ENCODE measurements at regions not wholly inside any gene's neighbourhood (a gene's known extent, or its start where the extent isn't known, plus 50 kb on each side); places are given as distances from the start of the nearest gene placed in this dataset.

GRCh38 chr14:54342806-54343205 lies 54.0 kb upstream of the CDKN3 start:
- ATAC-seq (replicated peaks) (no peak), DNase-seq (no peak)
- H3K9me3 Mint-ChIP-seq: no peaks in the 10 kb centered on the region
- H3K36me3 Mint-ChIP-seq (ENCODE audit: insufficient read depth): no peaks in the 10 kb centered on the region
- peaks cover 11 to 14% of the 10 kb centered on the region in 2 donors for H3K27me3 Mint-ChIP-seq
- H3K27ac Mint-ChIP-seq: no peak overlapping the region
- no peaks in the 10 kb centered on the region for H3K4me1 Mint-ChIP-seq (ENCODE audit: low read depth in 2 of 2)
- H3K4me3 Mint-ChIP-seq: no peak overlapping the region

- Mint-ChIP-seq H3K4me3 (no peak overlapping the region), H3K36me3 (ENCODE audit: insufficient read depth) (no peaks in the 10 kb centered on the region), H3K4me1 (ENCODE audit: low read depth in 2 of 2) (peaks cover 0 to 4% of the 10 kb centered on the region in 2 donors), H3K9me3 (no peaks in the 10 kb centered on the region), H3K27me3 (peaks cover 9 to 14% of the 10 kb centered on the region in 2 donors), H3K27ac (no peak overlapping the region)
- DNase-seq: no peak
- no peak for ATAC-seq (replicated peaks)
These were observed 53.3 kb upstream of the CDKN3 start for GRCh38 chr14:54343272-54344121.

DNA sequence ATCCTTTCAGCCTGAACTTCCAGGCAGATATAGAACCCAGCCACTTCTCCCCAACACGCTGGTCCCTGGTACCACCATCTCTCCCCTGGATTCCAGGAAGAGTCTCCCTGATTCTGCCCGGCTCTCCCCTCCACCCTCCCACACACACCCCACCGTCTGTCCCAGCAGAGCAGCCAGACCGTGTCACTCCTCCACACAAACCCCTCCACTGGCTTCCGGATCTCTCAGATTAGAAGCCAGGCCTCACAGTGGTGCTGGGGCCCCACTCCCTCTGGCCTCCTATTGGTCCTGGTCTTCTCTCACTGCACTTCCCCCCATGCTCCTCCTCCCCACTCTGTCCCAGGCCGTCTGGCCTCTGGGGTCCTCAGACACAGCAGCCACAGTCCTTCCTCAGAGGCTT lies 52.4 kb upstream of the CDKN3 start:
- DNase-seq (no peak), ATAC-seq (replicated peaks) (no peak)
- no peaks in the 10 kb centered on the region for H3K36me3 Mint-ChIP-seq (ENCODE audit: insufficient read depth)
- no peak overlapping the region for H3K27ac Mint-ChIP-seq
- peaks cover 8 to 14% of the 10 kb centered on the region in 2 donors for H3K27me3 Mint-ChIP-seq
- peaks cover 0 to 4% of the 10 kb centered on the region in 2 donors for H3K4me1 Mint-ChIP-seq (ENCODE audit: low read depth in 2 of 2)
- H3K9me3 Mint-ChIP-seq: no peaks in the 10 kb centered on the region
- H3K4me3 Mint-ChIP-seq: no peak overlapping the region

- DNase-seq: no peak
- Mint-ChIP-seq H3K9me3 (no peaks in the 10 kb centered on the region), H3K4me1 (ENCODE audit: low read depth in 2 of 2) (peaks cover 0 to 4% of the 10 kb centered on the region in 2 donors), H3K27ac (no peak overlapping the region), H3K4me3 (no peak overlapping the region), H3K36me3 (ENCODE audit: insufficient read depth) (no peaks in the 10 kb centered on the region), H3K27me3 (peaks cover 7 to 30% of the 10 kb centered on the region in 2 donors)
- no peak for ATAC-seq (replicated peaks)
These were observed 50.5 kb upstream of the CDKN3 start for GRCh38 chr14:54346257-54346656.
